GM12878 (cell line): ENCODE measurements at regions not wholly inside any gene's neighbourhood (a gene's known extent, or its start where the extent isn't known, plus 50 kb on each side); places are given as distances from the start of the nearest gene placed in this dataset.

Experiments
- FOS ChIP-seq: IDR thresholded peaks from 3 replicates; pipeline ENCODE4 v1.6.1; 2011; ENCODE audit warnings: borderline replicate concordance; ENCODE audit not compliant: insufficient read length; ENCODE audit errors: extremely low read depth
- GATAD2B ChIP-seq: fragments of 450-650 bp; conservative IDR thresholded peaks from 2 replicates; pipeline ENCODE4 v1.6.1; 2017; ENCODE audit warnings: low read depth, mild to moderate bottlenecking, moderate library complexity
- ZZZ3 ChIP-seq: IDR thresholded peaks from 2 replicates; pipeline ENCODE4 v1.6.1; 2011; ENCODE audit warnings: low read depth; ENCODE audit not compliant: control insufficient read depth, insufficient read length
- TF ChIP-seq, protein P1 (sequence below): fragments of 450-650 bp; formaldehyde crosslinking; IDR thresholded peaks from 2 replicates; pipeline ENCODE4 v1.4.0; 2020; ENCODE audit warnings: mild to moderate bottlenecking, moderate library complexity
- TF ChIP-seq, protein P2 (sequence below): fragments of 450-650 bp; formaldehyde crosslinking; IDR thresholded peaks from 2 replicates; pipeline ENCODE4 v1.5.0; 2022; ENCODE audit warnings: mild to moderate bottlenecking, missing genetic modification characterization
- TF ChIP-seq, protein P3 (sequence below), 3 experiments: IDR thresholded peaks in 2 of 3; conservative IDR thresholded peaks in 1 of 3; 2 replicates each; pipeline ENCODE4 v1.5.1; 2011; ENCODE audit warnings: low read depth in 3 of 3, low read length in 3 of 3, mild to moderate bottlenecking in 3 of 3, control low read depth in 2 of 3, moderate library complexity in 2 of 3, inconsistent platforms in 1 of 3, mixed read lengths in 1 of 3; ENCODE audit not compliant: control insufficient read depth in 2 of 3, insufficient read depth in 1 of 3; ENCODE audit errors: extremely low read depth in 1 of 3

DNA sequence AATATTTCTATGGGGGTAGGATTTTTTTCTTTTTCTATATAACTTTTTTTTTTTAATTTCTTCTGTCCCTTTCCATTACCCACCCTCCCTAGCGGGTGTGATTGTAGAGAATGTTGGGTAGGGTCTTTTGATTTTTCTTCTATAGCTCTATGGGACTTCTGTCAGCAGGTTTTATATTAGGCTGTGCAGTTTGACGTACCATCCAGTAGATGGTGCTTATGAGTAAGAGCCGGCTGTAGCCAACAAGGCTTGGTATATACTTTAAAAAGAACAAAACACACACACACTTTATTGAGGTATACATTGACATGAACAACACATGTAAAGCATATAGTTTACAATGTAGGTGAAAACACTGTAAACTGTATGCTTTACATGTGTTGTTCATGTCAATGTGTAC, 247.9 kb upstream of the POF1B start (continued):
- TF ChIP-seq, protein P1, sequence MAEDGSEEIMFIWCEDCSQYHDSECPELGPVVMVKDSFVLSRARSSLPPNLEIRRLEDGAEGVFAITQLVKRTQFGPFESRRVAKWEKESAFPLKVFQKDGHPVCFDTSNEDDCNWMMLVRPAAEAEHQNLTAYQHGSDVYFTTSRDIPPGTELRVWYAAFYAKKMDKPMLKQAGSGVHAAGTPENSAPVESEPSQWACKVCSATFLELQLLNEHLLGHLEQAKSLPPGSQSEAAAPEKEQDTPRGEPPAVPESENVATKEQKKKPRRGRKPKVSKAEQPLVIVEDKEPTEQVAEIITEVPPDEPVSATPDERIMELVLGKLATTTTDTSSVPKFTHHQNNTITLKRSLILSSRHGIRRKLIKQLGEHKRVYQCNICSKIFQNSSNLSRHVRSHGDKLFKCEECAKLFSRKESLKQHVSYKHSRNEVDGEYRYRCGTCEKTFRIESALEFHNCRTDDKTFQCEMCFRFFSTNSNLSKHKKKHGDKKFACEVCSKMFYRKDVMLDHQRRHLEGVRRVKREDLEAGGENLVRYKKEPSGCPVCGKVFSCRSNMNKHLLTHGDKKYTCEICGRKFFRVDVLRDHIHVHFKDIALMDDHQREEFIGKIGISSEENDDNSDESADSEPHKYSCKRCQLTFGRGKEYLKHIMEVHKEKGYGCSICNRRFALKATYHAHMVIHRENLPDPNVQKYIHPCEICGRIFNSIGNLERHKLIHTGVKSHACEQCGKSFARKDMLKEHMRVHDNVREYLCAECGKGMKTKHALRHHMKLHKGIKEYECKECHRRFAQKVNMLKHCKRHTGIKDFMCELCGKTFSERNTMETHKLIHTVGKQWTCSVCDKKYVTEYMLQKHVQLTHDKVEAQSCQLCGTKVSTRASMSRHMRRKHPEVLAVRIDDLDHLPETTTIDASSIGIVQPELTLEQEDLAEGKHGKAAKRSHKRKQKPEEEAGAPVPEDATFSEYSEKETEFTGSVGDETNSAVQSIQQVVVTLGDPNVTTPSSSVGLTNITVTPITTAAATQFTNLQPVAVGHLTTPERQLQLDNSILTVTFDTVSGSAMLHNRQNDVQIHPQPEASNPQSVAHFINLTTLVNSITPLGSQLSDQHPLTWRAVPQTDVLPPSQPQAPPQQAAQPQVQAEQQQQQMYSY: no peak
- TF ChIP-seq ZZZ3 (no peak), FOS (no peak), GATAD2B (no peak)
- TF ChIP-seq, protein P2, sequence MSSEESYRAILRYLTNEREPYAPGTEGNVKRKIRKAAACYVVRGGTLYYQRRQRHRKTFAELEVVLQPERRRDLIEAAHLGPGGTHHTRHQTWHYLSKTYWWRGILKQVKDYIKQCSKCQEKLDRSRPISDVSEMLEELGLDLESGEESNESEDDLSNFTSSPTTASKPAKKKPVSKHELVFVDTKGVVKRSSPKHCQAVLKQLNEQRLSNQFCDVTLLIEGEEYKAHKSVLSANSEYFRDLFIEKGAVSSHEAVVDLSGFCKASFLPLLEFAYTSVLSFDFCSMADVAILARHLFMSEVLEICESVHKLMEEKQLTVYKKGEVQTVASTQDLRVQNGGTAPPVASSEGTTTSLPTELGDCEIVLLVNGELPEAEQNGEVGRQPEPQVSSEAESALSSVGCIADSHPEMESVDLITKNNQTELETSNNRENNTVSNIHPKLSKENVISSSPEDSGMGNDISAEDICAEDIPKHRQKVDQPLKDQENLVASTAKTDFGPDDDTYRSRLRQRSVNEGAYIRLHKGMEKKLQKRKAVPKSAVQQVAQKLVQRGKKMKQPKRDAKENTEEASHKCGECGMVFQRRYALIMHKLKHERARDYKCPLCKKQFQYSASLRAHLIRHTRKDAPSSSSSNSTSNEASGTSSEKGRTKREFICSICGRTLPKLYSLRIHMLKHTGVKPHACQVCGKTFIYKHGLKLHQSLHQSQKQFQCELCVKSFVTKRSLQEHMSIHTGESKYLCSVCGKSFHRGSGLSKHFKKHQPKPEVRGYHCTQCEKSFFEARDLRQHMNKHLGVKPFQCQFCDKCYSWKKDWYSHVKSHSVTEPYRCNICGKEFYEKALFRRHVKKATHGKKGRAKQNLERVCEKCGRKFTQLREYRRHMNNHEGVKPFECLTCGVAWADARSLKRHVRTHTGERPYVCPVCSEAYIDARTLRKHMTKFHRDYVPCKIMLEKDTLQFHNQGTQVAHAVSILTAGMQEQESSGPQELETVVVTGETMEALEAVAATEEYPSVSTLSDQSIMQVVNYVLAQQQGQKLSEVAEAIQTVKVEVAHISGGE (CRISPR knock-in tag): no peak
- TF ChIP-seq, protein P3, sequence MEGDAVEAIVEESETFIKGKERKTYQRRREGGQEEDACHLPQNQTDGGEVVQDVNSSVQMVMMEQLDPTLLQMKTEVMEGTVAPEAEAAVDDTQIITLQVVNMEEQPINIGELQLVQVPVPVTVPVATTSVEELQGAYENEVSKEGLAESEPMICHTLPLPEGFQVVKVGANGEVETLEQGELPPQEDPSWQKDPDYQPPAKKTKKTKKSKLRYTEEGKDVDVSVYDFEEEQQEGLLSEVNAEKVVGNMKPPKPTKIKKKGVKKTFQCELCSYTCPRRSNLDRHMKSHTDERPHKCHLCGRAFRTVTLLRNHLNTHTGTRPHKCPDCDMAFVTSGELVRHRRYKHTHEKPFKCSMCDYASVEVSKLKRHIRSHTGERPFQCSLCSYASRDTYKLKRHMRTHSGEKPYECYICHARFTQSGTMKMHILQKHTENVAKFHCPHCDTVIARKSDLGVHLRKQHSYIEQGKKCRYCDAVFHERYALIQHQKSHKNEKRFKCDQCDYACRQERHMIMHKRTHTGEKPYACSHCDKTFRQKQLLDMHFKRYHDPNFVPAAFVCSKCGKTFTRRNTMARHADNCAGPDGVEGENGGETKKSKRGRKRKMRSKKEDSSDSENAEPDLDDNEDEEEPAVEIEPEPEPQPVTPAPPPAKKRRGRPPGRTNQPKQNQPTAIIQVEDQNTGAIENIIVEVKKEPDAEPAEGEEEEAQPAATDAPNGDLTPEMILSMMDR (IDR thresholded peaks at IDR 0.05 in 2 of 3, conservative IDR thresholded peaks at IDR 0.05 in 1 of 3; ENCODE audit: control insufficient read depth in 2 of 3, extremely low read depth in 1 of 3, insufficient read depth in 1 of 3, low read depth in 3 of 3, low read length in 3 of 3): peak; percentile 46 to 61 (median 50)
